GM19328 (cell line): ENCODE measurements at regions not wholly inside any gene's neighbourhood (a gene's known extent, or its start where the extent isn't known, plus 50 kb on each side); places are given as distances from the start of the nearest gene placed in this dataset.
"Not testable (repeated sequence)": the region's sequence is repeated elsewhere in the genome, so short reads cannot be mapped to it uniquely, and the experiment has no call there.

ENCODE experiments used
- ATAC-seq: cut with Tn5 transposase; IDR thresholded peaks from one replicate; pipeline ENCODE4 v1.9.1; 2021; ENCODE audit warnings: mild to moderate bottlenecking, moderate library complexity; ENCODE audit not compliant: unreplicated experiment

DNA sequence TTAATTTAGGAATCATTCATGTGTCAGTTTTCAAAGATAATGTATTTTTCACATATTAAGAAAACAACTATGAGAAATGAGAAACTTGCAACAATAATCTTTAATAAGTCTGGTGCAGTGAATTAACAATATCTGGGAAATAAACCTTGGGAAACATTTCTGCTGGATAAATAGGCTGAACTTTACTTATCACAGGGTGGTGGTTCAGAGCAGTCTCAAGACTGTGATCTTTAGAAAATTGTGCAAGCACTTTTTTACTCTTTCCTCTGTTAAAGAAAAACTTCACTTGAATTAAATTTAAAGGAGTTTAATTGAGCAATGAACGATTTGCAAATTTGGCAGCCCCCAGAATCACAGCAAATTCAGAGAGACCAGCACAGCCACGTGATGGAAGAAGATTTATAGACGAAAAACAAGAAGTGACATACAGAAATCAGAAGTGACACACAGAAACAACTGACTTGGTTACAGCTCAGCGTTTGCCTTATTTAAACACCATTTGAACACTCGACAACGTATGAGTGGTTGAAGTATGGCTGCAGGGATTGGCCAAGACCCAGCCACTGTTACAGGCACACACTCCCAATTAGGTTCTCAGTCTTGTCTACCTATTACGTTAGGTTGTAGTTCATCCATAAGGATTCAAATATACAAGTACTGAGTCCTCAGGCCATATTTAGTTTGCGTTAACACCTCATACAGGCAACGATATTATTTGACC is 631.9 kb downstream of the SLCO4C1 start:
- no peak for ATAC-seq

DNA sequence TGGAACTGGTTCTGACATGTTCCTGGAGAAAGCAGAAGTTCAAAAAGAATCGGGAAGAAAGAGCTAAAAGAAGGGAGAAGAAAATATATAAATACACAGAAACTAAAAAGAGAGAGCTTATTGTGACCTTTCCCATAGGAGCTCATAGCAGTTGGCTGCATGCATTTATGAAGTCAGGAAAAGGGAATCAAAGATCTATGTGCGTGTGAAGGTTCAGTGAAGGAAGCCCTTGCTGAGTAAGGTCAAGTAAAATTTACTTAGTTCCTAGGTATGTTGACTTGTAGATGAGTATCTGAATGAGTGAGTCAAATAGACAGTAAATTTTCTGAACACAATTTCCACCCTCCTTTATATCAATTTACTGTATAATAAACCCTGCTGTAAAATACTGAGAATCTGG is 632.5 kb downstream of the SLCO4C1 start:
- ATAC-seq: no peak

DNA sequence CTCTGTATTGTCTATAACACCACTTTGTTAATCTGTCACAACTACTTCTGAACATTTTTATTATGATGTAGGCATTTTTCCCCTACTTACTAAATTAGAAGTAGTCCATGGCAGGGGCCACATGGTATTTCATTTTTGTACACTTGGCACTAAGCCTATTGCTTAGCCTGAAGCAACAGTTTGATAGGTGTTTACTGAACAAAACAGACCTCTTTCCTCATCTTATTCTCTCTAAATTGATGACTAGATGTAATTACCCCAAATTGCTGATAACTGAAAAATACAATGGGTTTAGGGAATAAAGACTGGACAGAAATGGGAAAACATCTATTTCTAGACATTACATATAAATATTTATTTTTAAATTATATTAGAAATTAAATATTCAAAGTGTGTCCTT is 633.8 kb downstream of the SLCO4C1 start:
- no peak for ATAC-seq

DNA sequence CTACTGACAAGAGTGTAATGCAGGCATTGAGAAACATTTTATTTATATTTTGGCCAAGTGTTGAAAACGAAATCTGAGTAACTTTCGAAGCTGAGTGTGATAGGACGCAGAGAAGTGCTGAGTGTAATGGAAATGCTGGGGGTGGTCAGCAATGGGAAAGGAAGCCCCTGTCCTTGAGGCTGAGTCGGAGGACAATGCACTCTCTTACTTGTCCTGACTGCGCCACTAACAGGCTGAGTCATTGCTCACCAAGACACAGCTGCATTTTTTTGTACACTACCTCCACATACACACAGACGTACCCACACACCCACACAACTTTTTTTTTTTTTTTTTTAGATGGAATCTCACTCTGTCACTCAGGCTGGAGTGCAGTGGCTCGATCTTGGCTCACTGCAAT is 637.7 kb downstream of the SLCO4C1 start:
- no peak for ATAC-seq

DNA sequence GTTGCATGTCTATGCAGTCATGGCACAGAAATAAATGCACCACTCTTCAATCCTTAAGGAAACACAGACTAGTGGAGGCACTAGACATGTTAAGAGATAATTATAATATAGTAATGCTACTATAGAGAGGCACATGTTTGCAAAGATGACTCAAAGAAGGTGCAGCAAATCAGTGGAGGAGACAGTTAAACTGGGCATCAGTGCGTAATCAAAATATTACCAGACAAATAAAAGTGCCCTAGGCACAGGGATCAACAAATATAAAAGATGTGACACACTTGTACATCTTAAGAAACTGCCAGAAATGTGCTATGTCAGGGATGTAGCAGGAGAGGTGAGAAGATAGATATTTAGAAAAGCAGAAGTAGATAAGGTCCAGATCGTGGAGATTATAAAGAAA is 642.1 kb downstream of the SLCO4C1 start:
- no peak for ATAC-seq

DNA sequence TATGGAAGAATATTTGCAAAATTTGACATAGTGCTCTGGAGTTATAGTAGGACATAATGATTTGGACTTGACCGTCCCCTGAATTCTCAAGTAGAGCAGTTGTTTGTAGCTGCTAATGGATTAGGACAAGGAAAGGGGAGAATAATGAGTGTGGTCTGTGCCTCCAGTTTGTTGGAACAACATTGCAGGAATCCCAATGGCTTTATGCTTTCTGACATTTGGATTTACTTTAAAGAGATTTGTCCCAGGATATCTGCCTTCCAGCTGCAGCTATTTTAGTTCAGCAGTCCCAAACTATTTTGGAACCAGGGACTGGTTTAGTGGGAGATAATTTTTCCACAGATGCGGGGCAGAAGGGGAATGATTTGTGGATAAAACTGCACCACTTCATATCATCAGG is 648.2 kb downstream of the SLCO4C1 start:
- no peak for ATAC-seq

DNA sequence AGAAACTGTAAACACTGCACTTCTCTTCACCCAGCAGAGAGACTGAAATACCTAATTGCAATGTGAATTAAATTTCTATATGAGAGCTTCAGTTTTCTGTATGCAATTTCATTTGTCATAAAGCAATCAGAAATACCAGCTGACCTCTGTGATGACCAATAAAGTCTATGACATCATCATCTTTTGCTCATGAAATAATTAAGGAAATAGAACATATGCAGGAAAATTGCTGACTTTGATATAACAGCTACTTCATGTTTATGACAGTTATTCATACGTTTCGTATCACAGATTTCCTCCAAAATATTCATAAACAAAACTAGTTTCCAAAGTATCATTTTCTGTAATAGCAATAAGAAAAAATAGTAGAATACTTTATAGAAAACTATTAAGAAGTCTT is 652.3 kb downstream of the SLCO4C1 start:
- ATAC-seq: no peak

DNA sequence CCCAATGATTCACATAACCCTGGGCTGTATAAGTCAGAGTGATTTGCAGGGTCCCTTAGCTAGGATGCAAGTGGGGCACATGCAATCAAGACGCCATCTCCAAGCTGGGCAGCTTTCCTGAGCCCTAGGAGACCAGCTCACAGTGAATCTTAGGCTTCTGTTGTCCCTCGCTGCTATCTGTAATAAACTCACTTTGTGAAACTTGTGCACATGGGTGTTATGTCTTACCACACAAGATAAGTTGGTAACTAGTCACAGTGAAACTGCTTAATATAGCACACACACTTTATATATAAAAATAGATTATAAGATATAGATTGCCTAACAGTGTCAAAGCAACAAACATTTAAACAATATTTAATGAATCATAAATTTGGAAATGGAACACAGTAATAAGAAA is 658.5 kb downstream of the SLCO4C1 start:
- no peak for ATAC-seq

DNA sequence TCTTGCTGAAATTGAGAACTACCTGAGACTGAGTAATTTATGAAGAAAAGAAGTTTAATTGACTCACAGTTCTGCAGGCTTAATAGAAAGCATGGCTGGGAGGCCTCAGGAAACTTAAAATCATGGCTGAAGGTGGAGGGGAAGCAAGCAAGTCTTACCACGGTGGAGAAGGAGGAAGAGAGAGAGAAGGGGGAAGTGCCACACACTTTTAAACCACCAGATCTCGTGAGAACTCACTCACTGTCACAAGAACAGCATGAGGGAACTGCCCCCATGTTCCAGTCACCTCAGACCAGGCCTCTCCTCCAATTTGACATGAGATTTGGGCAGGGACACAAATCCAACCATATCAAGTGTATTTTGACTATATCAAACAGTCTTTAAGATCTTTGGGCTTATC is 668.3 kb downstream of the SLCO4C1 start:
- ATAC-seq: not testable (repeated sequence)

DNA sequence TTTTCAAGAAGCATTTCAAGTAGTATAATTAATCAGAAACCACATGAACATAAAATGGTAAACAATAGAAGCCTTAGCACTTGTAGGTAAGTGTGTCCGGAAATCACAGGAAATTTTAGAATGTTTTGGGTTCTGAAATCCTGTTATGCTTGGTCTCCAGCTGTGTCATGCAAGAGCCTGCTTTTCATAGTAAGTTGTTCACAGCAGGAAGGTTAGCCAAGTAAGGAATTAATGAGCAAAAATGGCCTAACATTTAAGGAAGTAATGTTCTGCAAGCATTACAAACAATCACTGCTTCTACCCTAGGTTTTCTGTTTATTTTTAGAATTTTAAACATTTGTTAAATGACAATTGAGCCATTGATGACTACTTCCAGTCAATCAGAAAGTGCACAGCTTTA is 669.5 kb downstream of the SLCO4C1 start:
- ATAC-seq: no peak

DNA sequence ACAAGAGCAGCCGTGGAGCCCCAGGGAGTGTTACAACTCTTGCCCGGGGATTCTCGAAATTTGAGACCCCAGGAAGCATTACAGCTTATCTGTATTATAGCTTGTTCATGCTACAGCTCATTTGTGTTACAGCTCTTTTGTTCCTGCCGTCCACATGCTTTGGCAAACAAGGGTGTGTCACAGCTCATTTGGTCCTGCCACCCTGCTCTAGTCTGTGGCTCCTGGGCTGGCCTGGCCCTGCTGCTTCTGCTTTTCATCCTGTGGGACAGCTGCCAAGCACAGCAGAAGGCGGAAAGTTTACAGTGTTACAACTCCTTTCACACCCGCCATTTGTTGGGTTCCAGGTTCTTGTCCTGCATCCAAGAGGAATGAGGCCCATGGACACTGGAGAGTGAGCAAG is 685.0 kb downstream of the SLCO4C1 start:
- no peak for ATAC-seq

DNA sequence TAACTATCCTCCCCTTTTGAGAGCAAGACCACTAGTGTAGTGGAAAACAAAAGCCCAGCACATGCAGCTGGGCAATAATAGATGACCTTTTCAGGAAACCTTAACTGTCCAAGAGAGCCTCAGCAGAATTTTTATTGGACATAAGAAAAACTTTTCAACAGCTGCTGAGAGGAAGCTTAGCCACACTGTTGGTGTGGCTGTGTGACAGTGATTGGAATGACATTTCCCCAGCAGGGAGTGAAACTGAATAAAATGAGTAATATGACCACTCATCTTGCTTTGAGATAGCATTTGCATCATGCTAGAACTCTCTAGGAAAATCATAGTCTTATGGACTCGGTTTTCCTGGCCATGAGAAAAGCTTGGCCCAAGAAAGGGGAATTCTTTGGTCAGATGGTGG is 687.8 kb downstream of the SLCO4C1 start:
- ATAC-seq: no peak

DNA sequence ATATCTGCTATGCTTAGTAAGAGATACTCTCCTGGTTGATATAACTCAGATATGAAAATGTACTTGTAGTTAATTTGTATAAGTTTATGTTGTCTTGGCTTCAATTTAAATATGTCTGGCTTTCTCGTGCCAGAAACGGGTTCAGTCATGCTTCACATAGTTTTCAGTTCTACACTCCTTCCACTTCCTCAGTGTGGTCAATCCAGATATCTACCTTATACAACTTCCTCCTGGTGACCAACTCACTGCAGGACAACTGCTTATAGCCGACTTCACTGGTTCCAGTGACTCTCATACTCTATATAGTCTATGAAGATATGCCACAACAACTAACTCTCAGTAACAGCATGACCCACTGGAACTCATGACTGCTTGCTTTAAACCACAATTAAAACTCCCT is 690.4 kb downstream of the SLCO4C1 start:
- no peak for ATAC-seq

DNA sequence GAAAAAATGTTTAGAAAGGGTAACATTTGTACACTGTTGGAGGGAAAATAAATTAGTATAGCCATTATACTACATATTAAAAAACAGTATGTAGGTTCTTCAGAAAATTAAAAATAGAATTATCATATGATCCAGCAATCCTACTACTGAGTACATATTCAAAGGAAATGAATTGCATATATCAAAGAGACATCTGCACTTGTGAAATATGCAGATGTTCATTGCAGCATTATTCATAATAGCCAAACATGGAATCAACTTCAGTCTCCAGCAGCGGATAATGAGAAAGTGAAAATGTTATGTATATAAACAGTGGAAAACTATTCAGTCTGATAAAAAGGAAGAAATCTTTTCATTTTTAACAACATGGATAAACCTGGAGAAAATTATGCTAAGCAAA is 695.5 kb downstream of the SLCO4C1 start:
- ATAC-seq: no peak

DNA sequence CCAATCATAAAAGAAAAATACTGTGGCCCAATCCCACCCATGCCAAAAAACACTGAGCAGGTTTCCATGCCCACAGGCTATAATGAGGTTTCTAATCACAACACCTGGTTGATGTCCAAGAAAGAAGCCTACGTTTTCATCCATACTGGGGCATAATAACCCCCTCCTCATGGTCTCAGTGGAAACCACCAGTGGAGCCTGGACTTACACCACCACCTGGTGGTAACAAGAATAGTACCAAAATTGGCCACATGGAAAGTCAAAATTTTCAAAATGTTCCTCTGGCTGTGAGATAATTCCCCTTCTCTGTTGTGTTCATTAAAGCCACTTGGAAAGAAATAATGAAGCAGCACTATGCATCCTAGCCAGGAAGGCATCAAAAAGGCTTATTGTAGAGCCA is 687.3 kb upstream of the ST8SIA4 start:
- ATAC-seq: no peak

DNA sequence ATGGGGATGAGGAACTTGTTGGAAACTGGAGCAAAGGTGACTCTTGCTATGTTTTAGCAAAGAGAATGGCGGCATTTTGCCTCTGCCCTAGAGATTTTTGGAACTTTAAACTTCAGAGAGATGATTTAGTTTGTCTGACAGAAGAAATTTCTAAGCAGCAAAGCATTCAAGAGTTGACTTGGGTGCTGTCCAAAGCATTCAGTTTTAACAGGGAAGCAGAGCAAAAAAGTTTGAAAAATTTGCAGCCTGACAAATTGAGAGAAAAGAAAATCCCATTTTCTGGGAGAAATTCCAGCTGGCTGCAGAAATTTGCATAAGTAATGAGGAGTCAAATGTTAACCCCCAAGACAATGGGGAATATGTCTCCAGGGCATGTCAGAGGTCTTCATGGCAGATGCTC is 682.3 kb upstream of the ST8SIA4 start:
- ATAC-seq: no peak

DNA sequence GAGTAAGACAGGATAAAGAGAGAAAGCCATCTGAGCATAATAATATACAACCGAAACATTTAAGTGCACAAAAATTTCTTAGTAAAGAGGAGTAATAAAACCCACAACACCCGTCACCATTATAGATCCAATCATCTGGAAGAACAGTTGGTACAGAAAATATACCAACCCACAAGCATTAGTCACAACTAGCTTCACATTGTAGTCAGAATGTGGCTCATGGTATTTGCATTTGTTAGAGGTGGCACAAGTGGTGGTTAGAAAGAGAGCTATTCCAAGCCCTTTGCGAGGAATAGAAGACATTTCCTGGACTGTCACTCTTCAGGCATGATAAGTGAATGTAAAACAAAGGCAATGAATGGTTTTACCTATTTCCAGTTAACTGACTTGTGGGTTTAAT is 677.5 kb upstream of the ST8SIA4 start:
- no peak for ATAC-seq

DNA sequence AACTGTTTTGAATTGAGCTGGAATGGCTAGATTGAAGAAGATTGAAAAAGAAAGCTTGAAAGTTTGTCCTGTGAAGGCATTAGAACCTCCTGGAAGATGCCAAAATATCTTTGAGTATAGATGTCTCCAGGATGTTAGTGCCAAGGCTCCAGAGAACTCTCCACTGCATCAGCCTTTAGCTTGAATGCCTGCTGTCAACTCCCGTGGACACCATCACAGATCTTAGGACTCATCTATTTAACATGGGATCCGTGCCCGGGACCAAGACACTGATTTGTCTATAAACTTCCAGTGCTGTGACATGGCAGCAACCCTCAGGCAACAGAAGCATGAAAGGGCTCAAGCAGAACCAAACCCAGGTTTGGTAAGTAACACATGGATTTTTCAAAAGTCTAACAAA is 670.9 kb upstream of the ST8SIA4 start:
- ATAC-seq: no peak

DNA sequence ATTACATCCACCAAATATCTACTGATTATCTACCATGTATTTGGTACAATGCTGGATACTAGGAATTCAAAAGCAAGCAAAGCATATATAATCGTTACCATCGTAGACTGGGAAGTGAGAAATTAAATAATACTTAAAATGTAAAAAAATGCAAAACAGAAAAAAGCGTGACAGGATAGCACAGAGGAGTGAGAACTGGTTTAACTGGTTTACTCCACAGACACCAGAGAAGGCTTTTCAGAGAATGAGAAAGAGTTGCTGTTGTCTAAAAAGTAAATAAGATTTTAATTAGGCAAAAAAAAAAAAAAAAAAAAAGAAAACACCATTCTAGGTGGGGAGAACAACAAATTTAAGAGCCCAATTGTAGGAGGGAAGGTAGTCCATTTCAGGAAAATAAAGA is 657.9 kb upstream of the ST8SIA4 start:
- no peak for ATAC-seq

DNA sequence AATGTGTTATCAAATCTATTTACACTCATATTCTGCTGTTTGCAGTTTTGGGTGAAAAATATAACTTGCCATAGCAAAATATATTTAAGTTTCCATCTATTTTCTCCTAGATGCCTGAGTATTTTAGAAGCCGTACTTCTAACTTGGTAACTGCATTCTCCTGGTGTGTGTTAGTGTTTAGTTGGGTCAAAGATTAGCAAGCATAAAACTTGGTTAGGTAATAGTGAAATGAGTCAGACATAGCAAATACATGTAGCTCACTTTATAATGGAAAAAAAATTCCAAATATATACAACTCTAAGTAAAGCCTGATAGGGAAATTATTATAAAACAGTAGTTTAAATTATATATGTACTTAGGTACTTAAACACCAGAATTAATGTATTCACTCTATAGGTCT is 640.7 kb upstream of the ST8SIA4 start:
- ATAC-seq: no peak

DNA sequence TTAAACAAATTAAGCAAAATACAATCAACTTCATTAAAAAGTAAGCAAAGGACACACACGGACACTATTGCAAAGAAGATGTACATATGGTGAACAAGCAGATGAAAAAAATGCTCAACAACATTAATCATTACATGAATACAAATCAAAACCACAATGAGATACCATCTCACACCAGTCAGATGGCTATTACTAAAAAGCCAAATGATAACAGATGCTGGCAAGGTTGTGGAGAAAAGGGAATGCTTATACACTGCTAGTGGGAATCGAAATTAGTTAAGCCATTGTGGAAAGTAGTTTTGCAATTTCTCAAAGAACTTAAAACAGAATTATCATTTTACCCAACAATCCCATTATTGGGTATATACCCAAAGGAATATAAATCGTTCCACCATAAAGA is 636.2 kb upstream of the ST8SIA4 start:
- ATAC-seq: no peak

DNA sequence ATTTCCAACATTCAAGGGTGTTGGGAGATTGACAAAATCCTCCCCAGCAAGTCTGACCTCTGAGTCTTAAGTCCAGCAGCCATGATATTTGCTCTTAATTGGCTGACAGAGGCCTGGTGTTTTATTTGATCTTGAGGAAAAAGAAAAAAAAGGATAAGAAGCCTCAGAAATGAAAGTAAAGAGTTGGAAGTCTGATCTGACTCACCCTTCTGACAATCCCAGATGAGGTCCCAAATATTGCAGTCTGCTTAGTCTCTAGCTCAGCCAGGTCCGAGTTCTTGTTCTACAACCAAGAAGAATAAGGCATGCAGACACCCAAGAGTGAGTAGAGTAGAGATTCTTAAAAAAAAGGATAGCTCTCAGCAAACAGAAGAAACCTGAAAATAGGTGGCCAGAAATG is 632.5 kb upstream of the ST8SIA4 start:
- ATAC-seq: no peak

DNA sequence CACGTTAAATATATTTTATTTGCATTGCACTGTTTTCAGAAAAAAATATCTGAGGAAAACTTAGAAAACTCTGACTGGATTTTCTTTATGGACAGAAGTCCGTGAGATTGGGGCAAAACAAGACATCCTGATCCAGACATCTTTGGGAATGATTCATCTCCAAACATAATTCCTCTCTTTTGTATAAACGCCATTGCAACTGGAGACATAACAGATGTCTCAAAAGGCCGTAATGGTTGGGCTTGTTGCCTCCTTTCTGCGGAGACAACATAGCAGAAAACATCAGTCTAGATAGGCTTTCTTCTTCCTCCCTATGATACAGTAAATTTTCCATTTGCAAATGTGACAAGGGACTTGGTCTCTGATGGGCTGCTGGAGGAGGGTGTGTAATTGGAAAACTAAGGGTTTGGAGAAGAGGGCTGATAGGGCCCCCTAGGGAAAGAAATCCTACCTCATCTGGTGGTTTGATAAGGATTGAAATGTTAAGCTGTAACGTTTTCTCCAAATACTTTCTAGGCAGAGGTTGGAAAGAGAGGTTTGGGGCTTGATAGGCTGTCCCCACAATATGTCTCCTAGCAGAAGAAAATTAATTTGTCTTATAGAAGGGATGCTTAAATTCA is 631.5 kb upstream of the ST8SIA4 start:
- ATAC-seq: no peak
